IPS DF 6.9 (cell line): ENCODE measurements at regions not wholly inside any gene's neighbourhood (a gene's known extent, or its start where the extent isn't known, plus 50 kb on each side); places are given as distances from the start of the nearest gene placed in this dataset.

ENCODE experiments used
- DNase-seq: peaks from one replicate; pipeline ENCODE4 v3.0.0-alpha.2; 2013; ENCODE audit warnings: low read depth, low spot score
- H3K27ac ChIP-seq: one replicate; pipeline ENCODE4 v1.5.1; 2013; ENCODE audit warnings: low read length, control low read depth
- H3K27me3 ChIP-seq: 2 replicates; pipeline ENCODE4 v1.6.1; 2013; ENCODE audit warnings: mild to moderate bottlenecking, low read length; ENCODE audit not compliant: control insufficient read depth, insufficient read depth
- H3K36me3 ChIP-seq: 2 replicates; pipeline ENCODE4 v1.6.1; 2013; ENCODE audit warnings: low read length; ENCODE audit not compliant: control insufficient read depth, insufficient read depth
- H3K4me1 ChIP-seq: 2 replicates; pipeline ENCODE4 v1.6.1; 2013; ENCODE audit warnings: low read length; ENCODE audit not compliant: control insufficient read depth, insufficient read depth
- H3K4me3 ChIP-seq: 2 replicates; pipeline ENCODE4 v1.5.1; 2013; ENCODE audit warnings: mild to moderate bottlenecking, low read length
- H3K9me3 ChIP-seq: 2 replicates; pipeline ENCODE4 v1.6.1; 2013; ENCODE audit warnings: low read length, inconsistent platforms; ENCODE audit not compliant: control insufficient read depth, insufficient read depth
- WGBS: extraction: QIAGEN DNeasy Blood & Tissue Kit; methylation state at CpG from one replicate; pipeline ENCODE4 v1.1.7; 2013; ENCODE audit warnings: mixed read lengths, missing lambda C conversion rate; ENCODE audit not compliant: insufficient read length, insufficient coverage; 5-methylcytosine and 5-hydroxymethylcytosine counted together

GRCh38 chr16:22732959-22733358 is 81.0 kb upstream of the HS3ST2 start:
- H3K36me3 ChIP-seq = no peaks in the 10 kb centered on the region
- 0 out of 2 replicates have a peak, but pooled peaks cover 1% of the 10 kb centered on the region for H3K4me1 ChIP-seq
- no peak for DNase-seq
- no peak overlapping the region for H3K4me3 ChIP-seq
- H3K9me3 ChIP-seq = no peaks in the 10 kb centered on the region
- WGBS = no CpG with 5 or more reads among the region's 4 CpGs
- H3K27me3 ChIP-seq = no peaks in the 10 kb centered on the region
- H3K27ac ChIP-seq = no peak overlapping the region

- no peak overlapping the region for H3K4me3 ChIP-seq
- H3K9me3 ChIP-seq = no peaks in the 10 kb centered on the region
- no peak for DNase-seq
- H3K27me3 ChIP-seq = no peaks in the 10 kb centered on the region
- H3K36me3 ChIP-seq = no peaks in the 10 kb centered on the region
- H3K27ac ChIP-seq = no peak overlapping the region
- 0 out of 2 replicates have a peak, but pooled peaks cover 1% of the 10 kb centered on the region for H3K4me1 ChIP-seq
- WGBS = no CpG with 5 or more reads among the region's 12 CpGs
Observed at GRCh38 chr16:22734368-22734767, 79.6 kb upstream of the HS3ST2 start.

- DNase-seq = no peak
- WGBS = no CpG with 5 or more reads among the region's 1 CpG
- no peak overlapping the region for H3K27ac ChIP-seq
Observed at GRCh38 chr16:22736791-22737190, 77.2 kb upstream of the HS3ST2 start.

GRCh38 chr16:22739077-22739476 is 74.9 kb upstream of the HS3ST2 start:
- no peaks in the 10 kb centered on the region for H3K27me3 ChIP-seq
- H3K9me3 ChIP-seq = no peaks in the 10 kb centered on the region
- H3K4me1 ChIP-seq = no peaks in the 10 kb centered on the region
- H3K4me3 ChIP-seq = no peak overlapping the region
- no peaks in the 10 kb centered on the region for H3K36me3 ChIP-seq
- H3K27ac ChIP-seq = no peak overlapping the region
- WGBS = no CpG with 5 or more reads among the region's 3 CpGs
- no peak for DNase-seq

More at GRCh38 chr16:22736791-22737190, 77.2 kb upstream of the HS3ST2 start:
- Histone ChIP-seq H3K27me3 (no peaks in the 10 kb centered on the region), H3K36me3 (no peaks in the 10 kb centered on the region), H3K9me3 (no peaks in the 10 kb centered on the region), H3K4me1 (0 out of 2 replicates have a peak, but pooled peaks cover 1% of the 10 kb centered on the region), H3K4me3 (no peak overlapping the region)

- H3K36me3 ChIP-seq = no peaks in the 10 kb centered on the region
- no peak overlapping the region for H3K27ac ChIP-seq
- no CpG with 5 or more reads among the region's 4 CpGs for WGBS
- H3K4me3 ChIP-seq = no peak overlapping the region
- H3K4me1 ChIP-seq = no peaks in the 10 kb centered on the region
- no peak for DNase-seq
- H3K27me3 ChIP-seq = no peaks in the 10 kb centered on the region
- no peaks in the 10 kb centered on the region for H3K9me3 ChIP-seq
Observed at GRCh38 chr16:22743401-22743800, 70.6 kb upstream of the HS3ST2 start.

- Histone ChIP-seq H3K9me3 (no peaks in the 10 kb centered on the region), H3K27me3 (no peaks in the 10 kb centered on the region), H3K4me3 (no peak overlapping the region), H3K4me1 (no peaks in the 10 kb centered on the region), H3K27ac (no peak overlapping the region), H3K36me3 (no peaks in the 10 kb centered on the region)
- no peak for DNase-seq
- WGBS = no CpG with 5 or more reads among the region's 5 CpGs
Observed at GRCh38 chr16:22751104-22751667, 62.8 kb upstream of the HS3ST2 start.

GRCh38 chr16:22751685-22752084 is 62.3 kb upstream of the HS3ST2 start:
- no peaks in the 10 kb centered on the region for H3K4me1 ChIP-seq
- no CpG with 5 or more reads among the region's 2 CpGs for WGBS
- no peaks in the 10 kb centered on the region for H3K9me3 ChIP-seq
- DNase-seq = no peak
- H3K36me3 ChIP-seq = no peaks in the 10 kb centered on the region
- no peak overlapping the region for H3K27ac ChIP-seq
- H3K27me3 ChIP-seq = no peaks in the 10 kb centered on the region
- H3K4me3 ChIP-seq = no peak overlapping the region

GRCh38 chr16:22753451-22753850 is 60.5 kb upstream of the HS3ST2 start:
- Histone ChIP-seq H3K27ac (no peak overlapping the region), H3K36me3 (no peaks in the 10 kb centered on the region), H3K27me3 (no peaks in the 10 kb centered on the region), H3K4me3 (no peak overlapping the region), H3K4me1 (no peaks in the 10 kb centered on the region), H3K9me3 (no peaks in the 10 kb centered on the region)
- WGBS = no CpG with 5 or more reads among the region's 2 CpGs
- no peak for DNase-seq

GRCh38 chr16:22754577-22754976 is 59.4 kb upstream of the HS3ST2 start:
- no peaks in the 10 kb centered on the region for H3K4me1 ChIP-seq
- no peak overlapping the region for H3K27ac ChIP-seq
- H3K27me3 ChIP-seq = no peaks in the 10 kb centered on the region
- no CpG with 5 or more reads among the region's 4 CpGs for WGBS
- no peak for DNase-seq
- H3K9me3 ChIP-seq = no peaks in the 10 kb centered on the region
- H3K36me3 ChIP-seq = no peaks in the 10 kb centered on the region
- H3K4me3 ChIP-seq = no peak overlapping the region

- Histone ChIP-seq H3K27ac (no peak overlapping the region), H3K27me3 (no peaks in the 10 kb centered on the region), H3K4me3 (no peak overlapping the region), H3K9me3 (no peaks in the 10 kb centered on the region), H3K36me3 (no peaks in the 10 kb centered on the region), H3K4me1 (no peaks in the 10 kb centered on the region)
- WGBS = no CpG with 5 or more reads among the region's 3 CpGs
- no peak for DNase-seq
Observed at GRCh38 chr16:22757202-22757601, 56.8 kb upstream of the HS3ST2 start.

- Histone ChIP-seq H3K36me3 (no peaks in the 10 kb centered on the region), H3K4me1 (peaks cover 3% of the 10 kb centered on the region; the same call in 1 of the 2 replicates), H3K27ac (no peak overlapping the region), H3K4me3 (no peak overlapping the region), H3K9me3 (no peaks in the 10 kb centered on the region), H3K27me3 (no peaks in the 10 kb centered on the region)
- no peak for DNase-seq
- no CpG with 5 or more reads among the region's 3 CpGs for WGBS
Observed at GRCh38 chr16:22762486-22762885, 51.5 kb upstream of the HS3ST2 start.
